CD4-positive, CD25-positive, alpha-beta regulatory T cell (primary cell): ENCODE measurements at regions not wholly inside any gene's neighbourhood (a gene's known extent, or its start where the extent isn't known, plus 50 kb on each side); places are given as distances from the start of the nearest gene placed in this dataset.

ENCODE experiments used
- ATAC-seq, 2 donors: fragments of 150-1000 bp; cut with Tn5 transposase; one replicate each; pipeline ENCODE4 v1.10.0; 2021; ENCODE audit warnings: low read depth in 2 of 2, moderate number of reproducible peaks in 2 of 2, moderate library complexity in 1 of 2
- DNase-seq, 3 donors: peaks; one replicate each; pipeline versions ENCODE4 v3.0.0 to v3.0.0-alpha.2; 2012 to 2022; ENCODE audit warnings: mixed read lengths in 1 of 3
- H3K27ac ChIP-seq: one replicate; pipeline ENCODE4 v1.7.0; 2013; ENCODE audit warnings: mild to moderate bottlenecking, low read length; ENCODE audit not compliant: insufficient read depth, poor library complexity, severe bottlenecking
- H3K27me3 ChIP-seq: one replicate; pipeline ENCODE4 v1.7.0; 2013; ENCODE audit warnings: low read length; ENCODE audit not compliant: control insufficient read depth, insufficient read depth
- H3K36me3 ChIP-seq: one replicate; pipeline ENCODE4 v1.7.0; 2013; ENCODE audit warnings: mild to moderate bottlenecking, low read length, moderate library complexity; ENCODE audit not compliant: control insufficient read depth, insufficient read depth
- H3K4me1 ChIP-seq: 2 replicates; pipeline ENCODE4 v1.7.0; 2013; ENCODE audit warnings: mild to moderate bottlenecking, low read length; ENCODE audit not compliant: insufficient read depth, control insufficient read depth, poor library complexity, severe bottlenecking
- H3K4me3 ChIP-seq: one replicate; pipeline ENCODE4 v1.7.0; 2013; ENCODE audit warnings: low read depth, mild to moderate bottlenecking, low read length, moderate library complexity
- H3K9me3 ChIP-seq, 2 experiments: 1 replicate in 1 of 2; 2 replicates in 1 of 2; pipeline ENCODE4 v1.7.0; 2013; ENCODE audit warnings: low read length in 2 of 2, mild to moderate bottlenecking in 1 of 2, moderate library complexity in 1 of 2; ENCODE audit not compliant: control insufficient read depth in 2 of 2
- H3K27ac Mint-ChIP-seq, 3 donors: one replicate each; pipeline ENCODE4 v1.8.0; 2020 to 2022; ENCODE audit warnings: mild to moderate bottlenecking in 3 of 3, mixed read lengths in 3 of 3, moderate library complexity in 2 of 3
- H3K27me3 Mint-ChIP-seq: one replicate; pipeline ENCODE4 v1.8.0; 2022; ENCODE audit warnings: mild to moderate bottlenecking, mixed read lengths
- H3K36me3 Mint-ChIP-seq: one replicate; pipeline ENCODE4 v1.8.0; 2020; ENCODE audit warnings: mixed read lengths
- H3K4me1 Mint-ChIP-seq, 4 donors: one replicate each; pipeline ENCODE4 v1.8.0; 2020 to 2022; ENCODE audit warnings: mixed read lengths in 4 of 4, mild to moderate bottlenecking in 1 of 4
- H3K4me3 Mint-ChIP-seq, 4 donors: one replicate each; pipeline ENCODE4 v1.8.0; 2020 to 2022; ENCODE audit warnings: mild to moderate bottlenecking in 4 of 4, mixed read lengths in 4 of 4, moderate library complexity in 3 of 4
- H3K9me3 Mint-ChIP-seq, 7 donors: one replicate each; pipeline ENCODE4 v1.8.0; 2020 to 2022; ENCODE audit warnings: mixed read lengths in 7 of 7, mild to moderate bottlenecking in 3 of 7, moderate library complexity in 2 of 7

- ATAC-seq: no peak
- Mint-ChIP-seq H3K36me3 (no peaks in the 10 kb centered on the region), H3K27me3 (no peaks in the 10 kb centered on the region), H3K27ac (no peak overlapping the region), H3K4me1 (no peaks in the 10 kb centered on the region), H3K4me3 (no peak overlapping the region), H3K9me3 (peaks cover 0 to 19% (median 6%) of the 10 kb centered on the region in 7 donors)
- DNase-seq: no peak
- Histone ChIP-seq H3K27me3 (no peaks in the 10 kb centered on the region), H3K9me3 (no peaks in the 10 kb centered on the region), H3K4me1 (no peaks in the 10 kb centered on the region), H3K27ac (no peak overlapping the region), H3K4me3 (no peak overlapping the region), H3K36me3 (no peaks in the 10 kb centered on the region)
Observed at GRCh38 chr6:50102676-50103075, 52.9 kb upstream of the DEFB112 start.

GRCh38 chr6:50110587-50110986 is 60.9 kb upstream of the DEFB112 start:
- H3K4me1 ChIP-seq: no peaks in the 10 kb centered on the region
- no peak for DNase-seq
- H3K36me3 ChIP-seq: no peaks in the 10 kb centered on the region
- H3K4me3 ChIP-seq: no peak overlapping the region
- Mint-ChIP-seq H3K4me3 (no peak overlapping the region), H3K4me1 (no peaks in the 10 kb centered on the region), H3K27me3 (no peaks in the 10 kb centered on the region), H3K27ac (no peak overlapping the region), H3K36me3 (no peaks in the 10 kb centered on the region), H3K9me3 (peaks cover 1 to 7% (median 4%) of the 10 kb centered on the region in 7 donors)
- ATAC-seq: no peak
- H3K27ac ChIP-seq: no peak overlapping the region
- H3K9me3 ChIP-seq: no peaks in the 10 kb centered on the region
- H3K27me3 ChIP-seq: no peaks in the 10 kb centered on the region

DNA sequence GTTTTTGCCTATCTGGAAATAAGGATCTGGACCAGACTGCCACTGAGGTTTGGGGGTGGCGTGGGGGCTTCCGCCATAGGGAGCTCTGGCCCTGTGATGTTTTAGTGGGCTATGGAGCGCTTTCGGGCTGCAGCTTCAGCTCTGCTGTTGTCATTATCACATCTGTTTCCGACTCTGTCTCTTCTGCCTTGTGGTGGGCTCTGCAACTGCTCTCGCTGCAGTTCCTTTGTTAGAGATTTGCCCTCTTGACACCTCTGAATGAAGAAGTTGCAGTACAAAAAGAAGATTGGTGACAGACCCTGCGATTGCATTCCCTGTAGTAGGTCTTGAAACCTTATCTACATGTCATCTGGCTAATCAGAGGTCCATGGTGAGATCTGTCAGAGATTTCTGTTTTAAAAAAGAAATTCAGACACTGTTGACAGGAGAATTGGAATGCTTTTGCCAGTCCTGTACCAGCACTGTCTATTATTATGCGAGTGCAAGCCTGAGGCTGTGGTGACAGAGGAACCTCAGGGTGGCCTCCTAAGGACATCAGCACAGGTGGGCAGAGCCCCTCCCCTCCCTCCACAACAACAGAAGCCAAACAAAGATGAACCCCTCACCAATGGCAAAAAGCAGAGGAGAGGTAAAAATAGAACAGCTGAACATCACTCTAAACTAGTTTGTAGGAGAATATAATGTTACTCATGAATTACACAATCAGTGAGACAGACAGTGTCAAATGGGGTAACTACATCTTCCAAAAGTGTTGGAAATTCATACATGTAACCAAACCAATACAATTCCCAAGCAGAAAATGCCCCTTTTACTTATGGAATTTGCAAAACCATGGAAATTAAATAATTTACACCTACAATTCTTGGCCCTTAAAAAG is 63.5 kb upstream of the DEFB112 start:
- no peak for ATAC-seq

GRCh38 chr6:50116390-50116789 is 66.7 kb upstream of the DEFB112 start:
- Histone ChIP-seq H3K36me3 (no peaks in the 10 kb centered on the region), H3K9me3 (no peaks in the 10 kb centered on the region), H3K4me1 (no peaks in the 10 kb centered on the region), H3K27ac (no peak overlapping the region), H3K4me3 (no peak overlapping the region), H3K27me3 (no peaks in the 10 kb centered on the region)
- Mint-ChIP-seq H3K4me3 (no peak overlapping the region), H3K4me1 (no peaks in the 10 kb centered on the region), H3K27me3 (no peaks in the 10 kb centered on the region), H3K9me3 (peaks cover 0 to 16% (median 2%) of the 10 kb centered on the region in 7 donors), H3K36me3 (no peaks in the 10 kb centered on the region), H3K27ac (no peak overlapping the region)
- no peak for DNase-seq
- ATAC-seq: no peak

More for the DNA sequence above, 63.5 kb upstream of the DEFB112 start:
- Mint-ChIP-seq H3K27ac (no peak overlapping the region), H3K4me1 (no peaks in the 10 kb centered on the region), H3K27me3 (no peaks in the 10 kb centered on the region), H3K36me3 (no peaks in the 10 kb centered on the region), H3K4me3 (no peak overlapping the region), H3K9me3 (peaks cover 0 to 4% (median 2%) of the 10 kb centered on the region in 7 donors)
- H3K27ac ChIP-seq: no peak overlapping the region
- no peaks in the 10 kb centered on the region for H3K27me3 ChIP-seq
- H3K4me3 ChIP-seq: no peak overlapping the region
- no peaks in the 10 kb centered on the region for H3K4me1 ChIP-seq
- no peaks in the 10 kb centered on the region for H3K9me3 ChIP-seq
- no peaks in the 10 kb centered on the region for H3K36me3 ChIP-seq
- DNase-seq: no peak

GRCh38 chr6:50116797-50117542 is 67.2 kb upstream of the DEFB112 start:
- Mint-ChIP-seq H3K4me3 (no peak overlapping the region), H3K27me3 (no peaks in the 10 kb centered on the region), H3K9me3 (peaks cover 0 to 12% (median 2%) of the 10 kb centered on the region in 7 donors), H3K36me3 (no peaks in the 10 kb centered on the region), H3K27ac (peak overlapping the region in 1 of 3 donors; percentile 41), H3K4me1 (no peaks in the 10 kb centered on the region)
- Histone ChIP-seq H3K27ac (no peak overlapping the region), H3K36me3 (no peaks in the 10 kb centered on the region), H3K4me1 (no peaks in the 10 kb centered on the region), H3K4me3 (no peak overlapping the region), H3K9me3 (no peaks in the 10 kb centered on the region), H3K27me3 (no peaks in the 10 kb centered on the region)
- ATAC-seq (no peak), DNase-seq (no peak)

GRCh38 chr6:50120300-50120699 is 70.6 kb upstream of the DEFB112 start:
- no peaks in the 10 kb centered on the region for H3K27me3 Mint-ChIP-seq
- no peaks in the 10 kb centered on the region for H3K9me3 ChIP-seq
- no peak overlapping the region for H3K27ac Mint-ChIP-seq
- DNase-seq (no peak), ATAC-seq (no peak)
- no peaks in the 10 kb centered on the region for H3K4me1 ChIP-seq
- H3K4me1 Mint-ChIP-seq: no peaks in the 10 kb centered on the region
- no peaks in the 10 kb centered on the region for H3K36me3 Mint-ChIP-seq
- H3K27ac ChIP-seq: no peak overlapping the region
- H3K9me3 Mint-ChIP-seq: peaks cover 0 to 12% (median 2%) of the 10 kb centered on the region in 7 donors
- no peak overlapping the region for H3K4me3 ChIP-seq
- H3K27me3 ChIP-seq: no peaks in the 10 kb centered on the region
- no peak overlapping the region for H3K4me3 Mint-ChIP-seq
- H3K36me3 ChIP-seq: no peaks in the 10 kb centered on the region

GRCh38 chr6:50123688-50124087 is 74.0 kb upstream of the DEFB112 start:
- H3K4me3 ChIP-seq: no peak overlapping the region
- H3K4me3 Mint-ChIP-seq: no peak overlapping the region

More at GRCh38 chr6:50123688-50124087, 74.0 kb upstream of the DEFB112 start:
- DNase-seq: no peak
- Histone ChIP-seq H3K4me1 (no peaks in the 10 kb centered on the region), H3K36me3 (no peaks in the 10 kb centered on the region), H3K9me3 (no peaks in the 10 kb centered on the region), H3K27ac (no peak overlapping the region), H3K27me3 (no peaks in the 10 kb centered on the region)
- Mint-ChIP-seq H3K36me3 (no peaks in the 10 kb centered on the region), H3K4me1 (no peaks in the 10 kb centered on the region), H3K27me3 (no peaks in the 10 kb centered on the region), H3K9me3 (peaks cover 0 to 12% (median 1%) of the 10 kb centered on the region in 7 donors), H3K27ac (no peak overlapping the region)
- ATAC-seq: no peak
